Transverse colon (tissue), 4 donors: ENCODE measurements at regions not wholly inside any gene's neighbourhood (a gene's known extent, or its start where the extent isn't known, plus 50 kb on each side); places are given as distances from the start of the nearest gene placed in this dataset.

Experiments
- POLR2A ChIP-seq: fragments of 450-650 bp; IDR thresholded peaks from one replicate; pipeline ENCODE4 v1.6.1; 2016; ENCODE audit warnings: antibody characterized with exemption, mild to moderate bottlenecking, moderate library complexity
- POLR2AphosphoS5 ChIP-seq, 3 donors: sonication (generic); formaldehyde crosslinking; IDR thresholded peaks; one replicate each; pipeline ENCODE4 v1.6.1; 2016; ENCODE audit warnings: antibody characterized with exemption in 3 of 3
- TF ChIP-seq, protein P1 (sequence below), 5 experiments: fragments of 200-600 bp in 3 of 5; fragments of 450-650 bp in 2 of 5; sonication (generic) in 3 of 5; IDR thresholded peaks; 1 replicate in 2 of 5; 2 replicates in 3 of 5; pipeline ENCODE4 v1.5.1; 2016 to 2017; ENCODE audit warnings: antibody characterized with exemption in 5 of 5, inconsistent platforms in 3 of 5, mild to moderate bottlenecking in 2 of 5, moderate library complexity in 1 of 5

DNA sequence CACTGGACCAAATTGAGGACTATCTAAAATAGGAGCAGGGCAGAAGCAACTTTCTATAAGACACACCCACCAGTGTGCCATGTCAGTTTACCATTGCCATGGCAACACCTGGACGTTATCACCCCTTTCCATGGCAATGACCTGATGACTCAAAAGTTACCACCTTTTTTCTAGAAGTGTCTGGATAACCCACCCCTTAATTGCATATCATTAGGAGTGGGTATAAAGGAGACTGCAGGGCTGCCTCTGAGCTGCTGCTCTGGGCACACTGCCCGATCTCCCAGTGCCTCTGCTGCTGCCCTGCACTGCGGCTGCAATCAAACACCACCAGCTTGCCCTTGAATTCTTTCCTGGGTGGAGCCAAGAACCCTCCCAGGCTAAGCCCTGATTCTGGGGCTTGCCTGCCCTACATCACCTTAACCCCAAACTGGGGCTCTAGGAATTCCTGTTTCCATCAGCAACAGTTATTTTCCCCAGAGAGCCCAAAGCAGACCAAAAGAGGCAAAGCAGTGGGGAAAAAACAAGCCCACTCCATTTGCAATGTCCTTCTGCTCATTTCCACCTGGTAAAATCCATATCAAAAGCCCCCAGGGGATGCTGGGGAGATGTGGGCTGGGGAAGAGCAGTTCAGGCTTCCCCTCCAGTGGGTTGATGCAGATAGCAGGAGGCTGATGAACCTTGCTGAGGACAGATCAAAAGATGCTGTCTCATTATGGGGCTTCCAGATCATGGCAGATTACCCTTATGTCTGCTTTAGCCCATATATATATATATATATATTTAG is 129.5 kb upstream of the NCOR2 start:
- no peak for TF ChIP-seq POLR2A
- TF ChIP-seq, protein P1, sequence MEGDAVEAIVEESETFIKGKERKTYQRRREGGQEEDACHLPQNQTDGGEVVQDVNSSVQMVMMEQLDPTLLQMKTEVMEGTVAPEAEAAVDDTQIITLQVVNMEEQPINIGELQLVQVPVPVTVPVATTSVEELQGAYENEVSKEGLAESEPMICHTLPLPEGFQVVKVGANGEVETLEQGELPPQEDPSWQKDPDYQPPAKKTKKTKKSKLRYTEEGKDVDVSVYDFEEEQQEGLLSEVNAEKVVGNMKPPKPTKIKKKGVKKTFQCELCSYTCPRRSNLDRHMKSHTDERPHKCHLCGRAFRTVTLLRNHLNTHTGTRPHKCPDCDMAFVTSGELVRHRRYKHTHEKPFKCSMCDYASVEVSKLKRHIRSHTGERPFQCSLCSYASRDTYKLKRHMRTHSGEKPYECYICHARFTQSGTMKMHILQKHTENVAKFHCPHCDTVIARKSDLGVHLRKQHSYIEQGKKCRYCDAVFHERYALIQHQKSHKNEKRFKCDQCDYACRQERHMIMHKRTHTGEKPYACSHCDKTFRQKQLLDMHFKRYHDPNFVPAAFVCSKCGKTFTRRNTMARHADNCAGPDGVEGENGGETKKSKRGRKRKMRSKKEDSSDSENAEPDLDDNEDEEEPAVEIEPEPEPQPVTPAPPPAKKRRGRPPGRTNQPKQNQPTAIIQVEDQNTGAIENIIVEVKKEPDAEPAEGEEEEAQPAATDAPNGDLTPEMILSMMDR (IDR thresholded peaks at IDR 0.05): no peak
- no peak for TF ChIP-seq POLR2AphosphoS5 (IDR thresholded peaks at IDR 0.05)
